ENCODE measurements at regions not wholly inside any gene's neighbourhood (a gene's known extent, or its start where the extent isn't known, plus 50 kb on each side); places are given as distances from the start of the nearest gene placed in this dataset.

- no peak for TF ChIP-seq PKNOX1 (IDR thresholded peaks at IDR 0.05)
- no peak for TF ChIP-seq BHLHE40 (IDR thresholded peaks at IDR 0.05; ENCODE audit: borderline replicate concordance)
- TF ChIP-seq SP1 (IDR thresholded peaks at IDR 0.05) = no peak
- no peak for TF ChIP-seq SUZ12 (IDR thresholded peaks at IDR 0.05)
- TF ChIP-seq FOXM1 (IDR thresholded peaks at IDR 0.05; ENCODE audit: borderline replicate concordance) = no peak
- no peak for TF ChIP-seq ARNT (IDR thresholded peaks at IDR 0.05)
- no peak for TF ChIP-seq TARDBP (IDR thresholded peaks at IDR 0.05)
Observed at GRCh38 chr10:104517946-104518345, 123.1 kb upstream of the SORCS3 start.

All from HEK293T (cell line).